A673 (cell line): ENCODE measurements at regions not wholly inside any gene's neighbourhood (a gene's known extent, or its start where the extent isn't known, plus 50 kb on each side); places are given as distances from the start of the nearest gene placed in this dataset.

ENCODE experiments used
- CTCF ChIP-seq: fragments of 300-800, 200-600 bp; sonication (generic); conservative IDR thresholded peaks from 2 replicates; pipeline ENCODE4 v1.5.1; 2017; ENCODE audit warnings: low read depth, mild to moderate bottlenecking, antibody characterized with exemption, low read length, moderate library complexity, mixed read lengths
- EZH2 ChIP-seq: fragments of 200-600 bp; sonication (generic); IDR thresholded peaks from 2 replicates; pipeline ENCODE4 v1.6.1; 2017; ENCODE audit warnings: borderline replicate concordance, low read depth, mild to moderate bottlenecking, mixed read lengths, antibody characterized with exemption, low read length; ENCODE audit not compliant: poor library complexity, severe bottlenecking

GRCh38 chr3:33940149-33940548 is 141.7 kb downstream of the PDCD6IP start:
- TF ChIP-seq CTCF (no peak), EZH2 (no peak)
